ENCODE measurements at regions not wholly inside any gene's neighbourhood (a gene's known extent, or its start where the extent isn't known, plus 50 kb on each side); places are given as distances from the start of the nearest gene placed in this dataset.

GRCh38 chr16:52621651-52622050 lies 74.7 kb upstream of the TOX3 start:
- H3K27ac ChIP-seq, result no peak overlapping the region
- H3K9me3 ChIP-seq, result no peaks in the 10 kb centered on the region
- 53% methylated on average over 5 of the region's 5 CpGs for WGBS
- intact Hi-C loops (cut with DNase I), result no loop called here
- H3K4me3 ChIP-seq, result no peak overlapping the region
- H3K27me3 ChIP-seq (replicated peaks; ENCODE audit: insufficient read depth), result no peaks in the 10 kb centered on the region
- TF ChIP-seq POLR2A (IDR thresholded peaks at IDR 0.05) (no peak), POLR2AphosphoS5 (IDR thresholded peaks at IDR 0.05) (no peak), CTCF (IDR thresholded peaks at IDR 0.05) (no peak)
- DNase-seq (ENCODE audit: low spot score), result no peak
- H3K4me1 ChIP-seq (replicated peaks), result no peaks in the 10 kb centered on the region
- H3K36me3 ChIP-seq, result no peaks in the 10 kb centered on the region

GRCh38 chr16:52618753-52619497 lies 72.0 kb upstream of the TOX3 start:
- intact Hi-C loops (cut with DNase I), result no loop called here
- no peak for DNase-seq (ENCODE audit: low spot score)
- H3K4me1 ChIP-seq (replicated peaks), result no peaks in the 10 kb centered on the region
- WGBS, result 63% methylated on average over 3 of the region's 3 CpGs
- no peaks in the 10 kb centered on the region for H3K9me3 ChIP-seq
- no peak overlapping the region for H3K27ac ChIP-seq
- no peak overlapping the region for H3K4me3 ChIP-seq
- H3K36me3 ChIP-seq, result no peaks in the 10 kb centered on the region
- H3K27me3 ChIP-seq (replicated peaks; ENCODE audit: insufficient read depth), result no peaks in the 10 kb centered on the region
- TF ChIP-seq POLR2AphosphoS5 (IDR thresholded peaks at IDR 0.05) (no peak), POLR2A (IDR thresholded peaks at IDR 0.05) (no peak), CTCF (IDR thresholded peaks at IDR 0.05) (no peak)

GRCh38 chr16:52617591-52617990 lies 70.6 kb upstream of the TOX3 start:
- Histone ChIP-seq H3K4me1 (replicated peaks) (no peaks in the 10 kb centered on the region), H3K36me3 (no peaks in the 10 kb centered on the region), H3K9me3 (no peaks in the 10 kb centered on the region), H3K27me3 (replicated peaks; ENCODE audit: insufficient read depth) (no peaks in the 10 kb centered on the region), H3K27ac (no peak overlapping the region), H3K4me3 (no peak overlapping the region)
- no peak for TF ChIP-seq CTCF (IDR thresholded peaks at IDR 0.05)
- no peak for TF ChIP-seq POLR2AphosphoS5 (IDR thresholded peaks at IDR 0.05)
- TF ChIP-seq POLR2A (IDR thresholded peaks at IDR 0.05), result no peak
- intact Hi-C loops (cut with DNase I), result no loop called here
- no peak for DNase-seq (ENCODE audit: low spot score)
- WGBS, result 56% methylated on average over 3 of the region's 3 CpGs

- no peak for DNase-seq (ENCODE audit: low spot score)
- no peak overlapping the region for H3K27ac ChIP-seq
- intact Hi-C loops (cut with DNase I), result no loop called here
- H3K36me3 ChIP-seq, result no peaks in the 10 kb centered on the region
- H3K4me3 ChIP-seq, result no peak overlapping the region
- 73% methylated on average over 2 of the region's 2 CpGs for WGBS
- TF ChIP-seq POLR2AphosphoS5 (IDR thresholded peaks at IDR 0.05) (no peak), POLR2A (IDR thresholded peaks at IDR 0.05) (no peak), CTCF (IDR thresholded peaks at IDR 0.05) (no peak)
- H3K4me1 ChIP-seq (replicated peaks), result no peaks in the 10 kb centered on the region
- H3K9me3 ChIP-seq, result no peaks in the 10 kb centered on the region
- H3K27me3 ChIP-seq (replicated peaks; ENCODE audit: insufficient read depth), result no peaks in the 10 kb centered on the region
These were observed 66.6 kb upstream of the TOX3 start for GRCh38 chr16:52613508-52613907.
